ENCODE measurements at regions not wholly inside any gene's neighbourhood (a gene's known extent, or its start where the extent isn't known, plus 50 kb on each side); places are given as distances from the start of the nearest gene placed in this dataset.
"Not testable (repeated sequence)": the region's sequence is repeated elsewhere in the genome, so short reads cannot be mapped to it uniquely, and the experiment has no call there.

GRCh38 chr13:94795292-94795691 lies 82.9 kb upstream of the SOX21 start:
- no peak overlapping the region for H3K4me3 ChIP-seq
- no peak overlapping the region for H3K27ac ChIP-seq
- WGBS, 2 donors = 80 to 88% methylated on average over 7 of the region's 7 CpGs
- TF ChIP-seq POLR2A (IDR thresholded peaks at IDR 0.05) (no peak), EP300 (IDR thresholded peaks at IDR 0.05) (no peak), CTCF (IDR thresholded peaks at IDR 0.05) (no peak)
- DNase-seq (ENCODE audit: low spot score in 2 of 2) = no peak
- H3K4me1 ChIP-seq = peaks cover 0 to 4% (median 0%) of the 10 kb centered on the region in 4 donors
- no peaks in the 10 kb centered on the region for H3K36me3 ChIP-seq
- H3K27me3 ChIP-seq = no peaks in the 10 kb centered on the region
- H3K9me3 ChIP-seq = no peaks in the 10 kb centered on the region

GRCh38 chr13:94786246-94786645 lies 73.9 kb upstream of the SOX21 start:
- not testable (repeated sequence) for DNase-seq (ENCODE audit: low spot score in 2 of 2); H3K27ac ChIP-seq; H3K9me3 ChIP-seq; H3K27me3 ChIP-seq; H3K36me3 ChIP-seq; H3K4me3 ChIP-seq; H3K4me1 ChIP-seq
- 81 to 95% methylated on average over 2 of the region's 2 CpGs for WGBS, 2 donors

- 82 to 89% methylated on average over 6 of the region's 6 CpGs for WGBS, 2 donors
- no peaks in the 10 kb centered on the region for H3K27me3 ChIP-seq
- TF ChIP-seq POLR2A (IDR thresholded peaks at IDR 0.05) (no peak), CTCF (IDR thresholded peaks at IDR 0.05) (no peak), EP300 (IDR thresholded peaks at IDR 0.05) (no peak)
- H3K27ac ChIP-seq = no peak overlapping the region
- no peak overlapping the region for H3K4me3 ChIP-seq
- no peaks in the 10 kb centered on the region for H3K9me3 ChIP-seq
- H3K36me3 ChIP-seq = no peaks in the 10 kb centered on the region
- H3K4me1 ChIP-seq = no peaks in the 10 kb centered on the region
- no peak for DNase-seq (ENCODE audit: low spot score in 2 of 2)
Observed at GRCh38 chr13:94784066-94784465, 71.7 kb upstream of the SOX21 start.

GRCh38 chr13:94783489-94783888 lies 71.1 kb upstream of the SOX21 start:
- Histone ChIP-seq H3K36me3 (no peaks in the 10 kb centered on the region), H3K4me1 (no peaks in the 10 kb centered on the region), H3K27ac (no peak overlapping the region), H3K9me3 (no peaks in the 10 kb centered on the region), H3K4me3 (no peak overlapping the region), H3K27me3 (no peaks in the 10 kb centered on the region)
- 96 to 100% methylated on average over 3 of the region's 3 CpGs for WGBS, 2 donors
- DNase-seq (ENCODE audit: low spot score in 2 of 2) = no peak
- TF ChIP-seq CTCF (IDR thresholded peaks at IDR 0.05) (no peak), EP300 (IDR thresholded peaks at IDR 0.05) (no peak), POLR2A (IDR thresholded peaks at IDR 0.05) (no peak)

- no peaks in the 10 kb centered on the region for H3K9me3 ChIP-seq
- no peaks in the 10 kb centered on the region for H3K4me1 ChIP-seq
- no peak for DNase-seq (ENCODE audit: low spot score in 2 of 2)
- H3K27me3 ChIP-seq = no peaks in the 10 kb centered on the region
- TF ChIP-seq EP300 (IDR thresholded peaks at IDR 0.05) (no peak), CTCF (IDR thresholded peaks at IDR 0.05) (no peak), POLR2A (IDR thresholded peaks at IDR 0.05) (no peak)
- H3K4me3 ChIP-seq = no peak overlapping the region
- H3K36me3 ChIP-seq = no peaks in the 10 kb centered on the region
- H3K27ac ChIP-seq = no peak overlapping the region
- 77 to 94% methylated on average over 4 of the region's 4 CpGs for WGBS, 2 donors
Observed at GRCh38 chr13:94780421-94780820, 68.1 kb upstream of the SOX21 start.

- Histone ChIP-seq H3K27ac (no peak overlapping the region), H3K4me1 (no peaks in the 10 kb centered on the region), H3K36me3 (no peaks in the 10 kb centered on the region), H3K27me3 (no peaks in the 10 kb centered on the region), H3K4me3 (no peak overlapping the region), H3K9me3 (no peaks in the 10 kb centered on the region)
- 62 to 72% methylated on average over 5 of the region's 5 CpGs for WGBS, 2 donors
- no peak for DNase-seq (ENCODE audit: low spot score in 2 of 2)
- TF ChIP-seq EP300 (IDR thresholded peaks at IDR 0.05) = no peak
Observed at GRCh38 chr13:94778986-94779385, 66.6 kb upstream of the SOX21 start.
